Gastroesophageal sphincter (tissue), 3 donors: ENCODE measurements at regions not wholly inside any gene's neighbourhood (a gene's known extent, or its start where the extent isn't known, plus 50 kb on each side); places are given as distances from the start of the nearest gene placed in this dataset.

Experiments used
- CTCF ChIP-seq, 4 experiments: fragments of 200-600 bp in 2 of 4; fragments of 450-650 bp in 2 of 4; sonication (generic) in 1 of 4; IDR thresholded peaks; one replicate each; pipeline ENCODE4 v1.5.1; 2017 to 2019; ENCODE audit warnings: antibody characterized with exemption in 4 of 4, mild to moderate bottlenecking in 2 of 4, moderate library complexity in 2 of 4
- POLR2A ChIP-seq, 2 donors: fragments of 450-650 bp; IDR thresholded peaks; one replicate each; pipeline ENCODE4 v1.6.1; 2017; ENCODE audit warnings: antibody characterized with exemption in 2 of 2, mild to moderate bottlenecking in 2 of 2, moderate library complexity in 1 of 2
- POLR2AphosphoS5 ChIP-seq: sonication (generic); formaldehyde crosslinking; IDR thresholded peaks from one replicate; pipeline ENCODE4 v1.6.1; 2017; ENCODE audit warnings: antibody characterized with exemption

GRCh38 chr4:27518876-27519275 is 658.2 kb downstream of the STIM2 start:
- TF ChIP-seq CTCF (IDR thresholded peaks at IDR 0.05), result no peak
- no peak for TF ChIP-seq POLR2A (IDR thresholded peaks at IDR 0.05)
- no peak for TF ChIP-seq POLR2AphosphoS5
